ENCODE measurements at regions not wholly inside any gene's neighbourhood (a gene's known extent, or its start where the extent isn't known, plus 50 kb on each side); places are given as distances from the start of the nearest gene placed in this dataset.

DNA sequence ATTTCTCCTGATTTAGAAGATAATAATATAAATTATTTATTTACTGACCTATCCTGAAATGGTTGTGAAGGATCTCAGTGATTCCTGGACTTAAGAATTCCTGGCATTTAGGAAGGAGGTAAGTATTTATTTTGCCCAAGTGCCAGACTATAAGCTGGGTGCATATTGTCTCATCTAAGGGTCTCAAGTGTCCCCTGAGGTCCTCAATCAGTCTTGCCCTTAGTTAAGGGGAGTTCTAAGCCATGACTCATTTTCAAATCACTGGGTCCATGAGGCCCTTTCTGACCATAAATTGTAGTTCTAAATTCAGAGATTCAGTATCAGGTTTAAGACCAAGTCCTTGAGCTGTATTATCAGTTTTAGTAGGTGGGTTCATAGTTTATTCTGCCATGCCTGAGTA lies 251.6 kb upstream of the MEOX2 start:
- H3K4me3 ChIP-seq (ENCODE audit: low read length in 3 of 3), result no peak overlapping the region
- no peaks in the 10 kb centered on the region for H3K9me3 ChIP-seq (ENCODE audit: control insufficient read depth in 2 of 3, insufficient read depth in 1 of 3, low read length in 3 of 3)
- no peak overlapping the region for H3K9ac ChIP-seq (ENCODE audit: low read length in 3 of 3)
- H3K36me3 ChIP-seq (ENCODE audit: control insufficient read depth in 2 of 3, insufficient read depth in 3 of 3, low read length in 3 of 3), result no peaks in the 10 kb centered on the region
- DNase-seq (no peak), FAIRE-seq (no peak)
- no peak for TF ChIP-seq CTCF (IDR thresholded peaks at IDR 0.05; ENCODE audit: borderline replicate concordance, extremely low read depth, insufficient read depth)
- no peaks in the 10 kb centered on the region for H3K27me3 ChIP-seq (ENCODE audit: control insufficient read depth, insufficient read depth, low read length)
- H3K27ac ChIP-seq (ENCODE audit: low read depth in 2 of 2, low read length in 2 of 2), result no peak overlapping the region
- intact Hi-C loops (cut with DNase I), result no loop called here
- no peaks in the 10 kb centered on the region for H3K4me1 ChIP-seq (ENCODE audit: control insufficient read depth in 2 of 3, insufficient read depth in 2 of 3, low read depth in 1 of 3, low read length in 3 of 3)

DNA sequence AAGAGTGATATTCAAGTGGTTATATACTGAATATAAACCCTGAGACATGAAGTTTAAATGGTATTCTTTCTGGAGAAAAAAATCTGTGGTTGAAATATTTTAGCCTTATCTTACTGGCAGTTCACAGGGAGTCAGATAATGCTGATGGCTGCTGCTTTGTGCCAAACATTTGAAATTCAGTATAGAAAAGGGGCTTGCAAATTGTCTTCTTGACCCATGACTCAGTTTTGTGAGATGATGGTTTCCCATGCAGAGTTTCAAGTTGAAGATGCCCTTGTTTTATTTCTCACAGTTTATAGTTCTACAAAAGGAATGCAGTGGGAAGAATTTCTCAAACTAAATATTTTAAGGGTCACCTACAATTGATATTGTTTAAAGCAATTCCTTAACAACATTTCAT lies 251.1 kb upstream of the MEOX2 start:
- intact Hi-C loops (cut with DNase I), result no loop called here
- TF ChIP-seq CTCF (IDR thresholded peaks at IDR 0.05; ENCODE audit: borderline replicate concordance, extremely low read depth, insufficient read depth), result no peak
- no peaks in the 10 kb centered on the region for H3K9me3 ChIP-seq (ENCODE audit: control insufficient read depth in 2 of 3, insufficient read depth in 1 of 3, low read length in 3 of 3)
- DNase-seq (no peak), FAIRE-seq (no peak)
- no peaks in the 10 kb centered on the region for H3K36me3 ChIP-seq (ENCODE audit: control insufficient read depth in 2 of 3, insufficient read depth in 3 of 3, low read length in 3 of 3)
- H3K4me3 ChIP-seq (ENCODE audit: low read length in 3 of 3), result no peak overlapping the region
- no peak overlapping the region for H3K9ac ChIP-seq (ENCODE audit: low read length in 3 of 3)
- H3K27ac ChIP-seq (ENCODE audit: low read depth in 2 of 2, low read length in 2 of 2), result no peak overlapping the region
- H3K4me1 ChIP-seq (ENCODE audit: control insufficient read depth in 2 of 3, insufficient read depth in 2 of 3, low read depth in 1 of 3, low read length in 3 of 3), result no peaks in the 10 kb centered on the region
- no peaks in the 10 kb centered on the region for H3K27me3 ChIP-seq (ENCODE audit: control insufficient read depth, insufficient read depth, low read length)

- H3K4me1 ChIP-seq (ENCODE audit: control insufficient read depth in 2 of 3, insufficient read depth in 2 of 3, low read depth in 1 of 3, low read length in 3 of 3), result no peaks in the 10 kb centered on the region
- no peaks in the 10 kb centered on the region for H3K27me3 ChIP-seq (ENCODE audit: control insufficient read depth, insufficient read depth, low read length)
- H3K36me3 ChIP-seq (ENCODE audit: control insufficient read depth in 2 of 3, insufficient read depth in 3 of 3, low read length in 3 of 3), result no peaks in the 10 kb centered on the region
- no peaks in the 10 kb centered on the region for H3K9me3 ChIP-seq (ENCODE audit: control insufficient read depth in 2 of 3, insufficient read depth in 1 of 3, low read length in 3 of 3)
- intact Hi-C loops (cut with DNase I), result no loop called here
- no peak for TF ChIP-seq CTCF (IDR thresholded peaks at IDR 0.05; ENCODE audit: borderline replicate concordance, extremely low read depth, insufficient read depth)
- FAIRE-seq, result no peak
- H3K4me3 ChIP-seq (ENCODE audit: low read length in 3 of 3), result no peak overlapping the region
- no peak overlapping the region for H3K9ac ChIP-seq (ENCODE audit: low read length in 3 of 3)
- no peak overlapping the region for H3K27ac ChIP-seq (ENCODE audit: low read depth in 2 of 2, low read length in 2 of 2)
- DNase-seq, result no peak
Observed at GRCh38 chr7:15936991-15937390, 250.5 kb upstream of the MEOX2 start.

- no peak for DNase-seq
- no peaks in the 10 kb centered on the region for H3K36me3 ChIP-seq (ENCODE audit: control insufficient read depth in 2 of 3, insufficient read depth in 3 of 3, low read length in 3 of 3)
- H3K27me3 ChIP-seq (ENCODE audit: control insufficient read depth, insufficient read depth, low read length), result no peaks in the 10 kb centered on the region
- peaks cover 0 to 5% (median 0%) of the 10 kb centered on the region in 3 donors for H3K9me3 ChIP-seq (ENCODE audit: control insufficient read depth in 2 of 3, insufficient read depth in 1 of 3, low read length in 3 of 3)
- no peak overlapping the region for H3K9ac ChIP-seq (ENCODE audit: low read length in 3 of 3)
- intact Hi-C loops (cut with DNase I), result no loop called here
- FAIRE-seq, result no peak
- no peak for TF ChIP-seq CTCF (IDR thresholded peaks at IDR 0.05; ENCODE audit: borderline replicate concordance, extremely low read depth, insufficient read depth)
- no peaks in the 10 kb centered on the region for H3K4me1 ChIP-seq (ENCODE audit: control insufficient read depth in 2 of 3, insufficient read depth in 2 of 3, low read depth in 1 of 3, low read length in 3 of 3)
- H3K27ac ChIP-seq (ENCODE audit: low read depth in 2 of 2, low read length in 2 of 2), result no peak overlapping the region
- no peak overlapping the region for H3K4me3 ChIP-seq (ENCODE audit: low read length in 3 of 3)
Observed at GRCh38 chr7:15932318-15932717, 245.8 kb upstream of the MEOX2 start.

Data from kidney (tissue), 13 donors.